K562 (cell line): ENCODE measurements at regions not wholly inside any gene's neighbourhood (a gene's known extent, or its start where the extent isn't known, plus 50 kb on each side); places are given as distances from the start of the nearest gene placed in this dataset.
A peak's percentile ranks its signal among the peaks of the same experiment; 100 is the strongest.

Source experiments
- CCNT2 ChIP-seq: IDR thresholded peaks from 2 replicates; pipeline ENCODE4 v1.6.1; 2011; ENCODE audit warnings: borderline replicate concordance, low read depth, mild to moderate bottlenecking, moderate library complexity, mixed read lengths, low read length; ENCODE audit not compliant: insufficient read length; ENCODE audit errors: extremely low read depth
- DNMT1 ChIP-seq: fragments of 450-650 bp; IDR thresholded peaks from 2 replicates; pipeline ENCODE4 v1.6.1; 2016; ENCODE audit warnings: antibody characterized with exemption, mild to moderate bottlenecking
- HNRNPK ChIP-seq: fragments of 200-400 bp; formaldehyde crosslinking; IDR thresholded peaks from one replicate; pipeline ENCODE4 v1.6.1; 2018; ENCODE audit warnings: mild to moderate bottlenecking, low read depth, low read length; ENCODE audit not compliant: poor library complexity, severe bottlenecking
- RAD21 ChIP-seq, 2 experiments: fragments of 250-450 bp in 1 of 2; fragments of 450-650 bp in 1 of 2; sonication (Bioruptor Pico) in 1 of 2; formaldehyde crosslinking in 1 of 2; IDR thresholded peaks in 1 of 2; conservative IDR thresholded peaks in 1 of 2; 2 replicates each; pipeline versions ENCODE4 v1.4.0 to v1.8.0; 2020 to 2022; ENCODE audit warnings: mild to moderate bottlenecking in 2 of 2, moderate library complexity in 1 of 2
- SMC3 ChIP-seq: conservative IDR thresholded peaks from 2 replicates; pipeline ENCODE4 v1.6.1; 2011; ENCODE audit warnings: low read depth, low read length, improper control_type of control experiment; ENCODE audit not compliant: insufficient read depth
- ZNF316 ChIP-seq: fragments of 450-650 bp; IDR thresholded peaks from 2 replicates; pipeline ENCODE4 v1.6.1; 2016
- TF ChIP-seq, protein P1 (sequence below): fragments of 450-650 bp; formaldehyde crosslinking; IDR thresholded peaks from 2 replicates; pipeline ENCODE4 v1.4.0; 2020; ENCODE audit warnings: mild to moderate bottlenecking, moderate library complexity
- TF ChIP-seq, protein P2 (sequence below), 3 experiments: IDR thresholded peaks in 2 of 3; conservative IDR thresholded peaks in 1 of 3; 2 replicates each; pipeline ENCODE4 v1.5.1; 2011 to 2012; ENCODE audit warnings: low read length in 3 of 3, mild to moderate bottlenecking in 3 of 3, control low read depth in 2 of 3, improper control_type of control experiment in 1 of 3, inconsistent platforms in 1 of 3, low read depth in 1 of 3, mixed read lengths in 1 of 3, moderate library complexity in 1 of 3; ENCODE audit not compliant: insufficient read depth in 2 of 3

DNA sequence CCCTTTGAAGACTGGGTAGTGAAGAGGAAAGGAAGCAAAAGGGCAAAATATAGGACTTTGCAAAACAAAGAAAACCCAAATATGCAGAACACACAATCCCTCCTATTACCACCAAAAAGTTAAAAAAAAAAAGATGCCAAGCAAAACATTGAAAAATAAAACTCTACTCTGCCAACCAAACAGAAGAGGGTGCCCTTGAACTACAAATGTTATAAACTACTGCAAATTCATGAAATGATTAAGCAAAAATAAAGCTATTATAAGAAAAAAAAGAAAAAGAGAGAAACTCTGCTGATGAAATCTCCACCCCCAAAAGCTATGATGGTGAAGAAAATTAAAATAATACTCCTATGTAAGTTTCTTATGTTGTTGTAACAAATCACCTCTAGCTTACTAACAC, 168.5 kb upstream of the STK26 start (continued):
- no peak for TF ChIP-seq HNRNPK
- peak; percentile 65 for TF ChIP-seq ZNF316
- TF ChIP-seq SMC3: 0 out of 2 replicates have a peak, but pooled peaks have one; percentile 22
- TF ChIP-seq CCNT2: no peak
- TF ChIP-seq RAD21 (CRISPR knock-in tag; conservative IDR thresholded peaks at IDR 0.05 in 1 of 2, IDR thresholded peaks at IDR 0.05 in 1 of 2): peak; percentile 18 to 47; a peak in 3 of 4 replicates
- no peak for TF ChIP-seq DNMT1
- TF ChIP-seq, protein P1, sequence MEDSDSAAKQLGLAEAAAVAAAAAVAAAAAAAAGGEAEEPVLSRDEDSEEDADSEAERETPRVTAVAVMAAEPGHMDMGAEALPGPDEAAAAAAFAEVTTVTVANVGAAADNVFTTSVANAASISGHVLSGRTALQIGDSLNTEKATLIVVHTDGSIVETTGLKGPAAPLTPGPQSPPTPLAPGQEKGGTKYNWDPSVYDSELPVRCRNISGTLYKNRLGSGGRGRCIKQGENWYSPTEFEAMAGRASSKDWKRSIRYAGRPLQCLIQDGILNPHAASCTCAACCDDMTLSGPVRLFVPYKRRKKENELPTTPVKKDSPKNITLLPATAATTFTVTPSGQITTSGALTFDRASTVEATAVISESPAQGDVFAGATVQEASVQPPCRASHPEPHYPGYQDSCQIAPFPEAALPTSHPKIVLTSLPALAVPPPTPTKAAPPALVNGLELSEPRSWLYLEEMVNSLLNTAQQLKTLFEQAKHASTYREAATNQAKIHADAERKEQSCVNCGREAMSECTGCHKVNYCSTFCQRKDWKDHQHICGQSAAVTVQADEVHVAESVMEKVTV (CRISPR knock-in tag): peak; percentile 14; the same call in 1 of the 2 replicates
- TF ChIP-seq, protein P2, sequence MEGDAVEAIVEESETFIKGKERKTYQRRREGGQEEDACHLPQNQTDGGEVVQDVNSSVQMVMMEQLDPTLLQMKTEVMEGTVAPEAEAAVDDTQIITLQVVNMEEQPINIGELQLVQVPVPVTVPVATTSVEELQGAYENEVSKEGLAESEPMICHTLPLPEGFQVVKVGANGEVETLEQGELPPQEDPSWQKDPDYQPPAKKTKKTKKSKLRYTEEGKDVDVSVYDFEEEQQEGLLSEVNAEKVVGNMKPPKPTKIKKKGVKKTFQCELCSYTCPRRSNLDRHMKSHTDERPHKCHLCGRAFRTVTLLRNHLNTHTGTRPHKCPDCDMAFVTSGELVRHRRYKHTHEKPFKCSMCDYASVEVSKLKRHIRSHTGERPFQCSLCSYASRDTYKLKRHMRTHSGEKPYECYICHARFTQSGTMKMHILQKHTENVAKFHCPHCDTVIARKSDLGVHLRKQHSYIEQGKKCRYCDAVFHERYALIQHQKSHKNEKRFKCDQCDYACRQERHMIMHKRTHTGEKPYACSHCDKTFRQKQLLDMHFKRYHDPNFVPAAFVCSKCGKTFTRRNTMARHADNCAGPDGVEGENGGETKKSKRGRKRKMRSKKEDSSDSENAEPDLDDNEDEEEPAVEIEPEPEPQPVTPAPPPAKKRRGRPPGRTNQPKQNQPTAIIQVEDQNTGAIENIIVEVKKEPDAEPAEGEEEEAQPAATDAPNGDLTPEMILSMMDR (IDR thresholded peaks at IDR 0.05 in 2 of 3, conservative IDR thresholded peaks at IDR 0.05 in 1 of 3; ENCODE audit: insufficient read depth in 2 of 3, low read depth in 1 of 3, low read length in 3 of 3): peak in 2 of 3 experiments; percentile 15 to 55; a peak in 3 of 6 replicates
